Fibroblast of pulmonary artery (primary cell): ENCODE measurements at regions not wholly inside any gene's neighbourhood (a gene's known extent, or its start where the extent isn't known, plus 50 kb on each side); places are given as distances from the start of the nearest gene placed in this dataset.

Experiments used
- DNase-seq: peaks from one replicate; pipeline ENCODE4 v3.0.0-alpha.2; 2010; ENCODE audit warnings: low read depth
- H3K4me3 ChIP-seq: replicated peaks from 2 replicates; pipeline ENCODE4 v1.5.1; 2011; ENCODE audit warnings: low read depth, mild to moderate bottlenecking, control low read depth, low read length, moderate library complexity
- CTCF ChIP-seq: IDR thresholded peaks from 2 replicates; pipeline ENCODE4 v1.5.1; 2011; ENCODE audit warnings: mild to moderate bottlenecking, control low read depth, low read length, inconsistent platforms; ENCODE audit errors: missing control alignments

DNA sequence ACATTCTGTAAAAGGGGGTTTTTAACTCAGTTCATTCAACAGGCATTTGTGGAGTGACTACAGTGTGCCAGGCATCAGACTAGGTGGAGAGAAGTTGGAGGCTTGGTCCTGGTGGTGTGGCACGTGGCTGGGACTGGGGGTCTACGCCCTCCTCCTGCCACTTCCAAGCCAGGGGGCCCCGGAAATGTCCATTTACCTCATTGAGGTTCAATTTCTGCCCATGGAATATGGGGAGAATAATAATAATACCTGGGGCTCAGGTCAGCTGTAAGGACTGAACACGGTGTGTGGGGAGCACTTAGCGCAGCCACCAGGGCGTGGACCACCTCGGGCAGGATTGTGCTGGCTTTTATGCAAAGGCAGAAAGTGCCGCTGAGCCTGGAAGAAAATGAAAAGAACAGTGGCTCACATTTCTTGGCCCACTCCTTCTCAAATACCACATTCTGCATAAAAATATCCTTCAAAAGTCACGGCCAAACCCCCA lies 229.4 kb downstream of the ANKRD60 start:
- no peak overlapping the region for H3K4me3 ChIP-seq
- DNase-seq: no peak
- TF ChIP-seq CTCF: no peak

DNA sequence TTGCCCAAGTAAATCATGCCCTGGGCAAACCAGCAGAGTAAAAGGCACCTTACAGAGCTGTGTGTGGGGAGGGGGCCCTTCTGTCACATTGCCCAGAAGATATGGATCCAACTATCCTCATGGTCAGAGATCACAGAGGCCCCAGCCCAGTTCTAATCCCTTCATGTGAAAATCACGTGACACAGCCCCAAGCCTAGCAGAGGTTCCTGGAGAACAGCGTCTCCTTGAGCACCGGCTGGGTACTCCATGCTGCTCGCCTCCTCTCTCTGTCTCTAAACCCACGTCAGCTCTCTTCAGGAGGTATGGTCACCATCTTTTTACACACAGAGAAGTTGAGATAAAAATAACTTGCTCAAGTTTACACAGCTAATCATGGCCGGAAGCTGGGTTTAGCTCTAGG lies 230.2 kb downstream of the ANKRD60 start:
- H3K4me3 ChIP-seq: no peak overlapping the region
- TF ChIP-seq CTCF: no peak
- no peak for DNase-seq

- TF ChIP-seq CTCF: no peak
- H3K4me3 ChIP-seq: no peak overlapping the region
- peak; percentile 6 for DNase-seq
Measured at GRCh38 chr20:57996936-57997890, 231.2 kb downstream of the ANKRD60 start.

- DNase-seq: no peak
- no peak for TF ChIP-seq CTCF
- no peak overlapping the region for H3K4me3 ChIP-seq
Measured at GRCh38 chr20:57996465-57996864, 232.0 kb downstream of the ANKRD60 start.

- TF ChIP-seq CTCF: no peak
- DNase-seq: no peak
- H3K4me3 ChIP-seq: no peak overlapping the region
Measured at GRCh38 chr20:57995381-57995977, 233.0 kb downstream of the ANKRD60 start.

GRCh38 chr20:57993716-57994431 lies 234.6 kb downstream of the ANKRD60 start:
- no peak for DNase-seq
- TF ChIP-seq CTCF: no peak
- H3K4me3 ChIP-seq: no peak overlapping the region
